IPS DF 4.7 (cell line): ENCODE measurements at regions not wholly inside any gene's neighbourhood (a gene's known extent, or its start where the extent isn't known, plus 50 kb on each side); places are given as distances from the start of the nearest gene placed in this dataset.

Experiments
- DNase-seq: peaks from one replicate; pipeline ENCODE4 v3.0.0-alpha.2; 2013; ENCODE audit warnings: low spot score; ENCODE audit errors: extremely low read depth

GRCh38 chr5:165495829-165496380 lies 1990.5 kb downstream of the MAT2B start:
- DNase-seq: no peak

GRCh38 chr5:165497707-165498106 lies 1992.3 kb downstream of the MAT2B start:
- peak; percentile 33 for DNase-seq

GRCh38 chr5:165502893-165503691 lies 1997.7 kb downstream of the MAT2B start:
- no peak for DNase-seq

- no peak for DNase-seq
Measured at GRCh38 chr5:165504674-165505073, 1999.3 kb downstream of the MAT2B start.

- DNase-seq: no peak
Measured at GRCh38 chr5:165508286-165508685, 2002.9 kb downstream of the MAT2B start.

- no peak for DNase-seq
Measured at GRCh38 chr5:165508861-165509260, 2003.4 kb downstream of the MAT2B start.

- DNase-seq: no peak
Measured at GRCh38 chr5:165521816-165522610, 2016.6 kb downstream of the MAT2B start.

GRCh38 chr5:165525271-165525670 lies 2019.9 kb downstream of the MAT2B start:
- DNase-seq: no peak

- no peak for DNase-seq
Measured at GRCh38 chr5:165526357-165526756, 2020.9 kb downstream of the MAT2B start.

GRCh38 chr5:165527577-165527976 lies 2022.2 kb downstream of the MAT2B start:
- no peak for DNase-seq

- no peak for DNase-seq
Measured at GRCh38 chr5:165538065-165538464, 2032.6 kb downstream of the MAT2B start.

GRCh38 chr5:165559645-165560044 lies 2054.2 kb downstream of the MAT2B start:
- no peak for DNase-seq

GRCh38 chr5:165560648-165561047 lies 2055.2 kb downstream of the MAT2B start:
- no peak for DNase-seq

GRCh38 chr5:165565911-165566310 lies 2060.5 kb downstream of the MAT2B start:
- no peak for DNase-seq

GRCh38 chr5:165569551-165569950 lies 2064.1 kb downstream of the MAT2B start:
- no peak for DNase-seq

GRCh38 chr5:165573445-165573844 lies 2068.0 kb downstream of the MAT2B start:
- DNase-seq: no peak

GRCh38 chr5:165574100-165574499 lies 2068.7 kb downstream of the MAT2B start:
- DNase-seq: no peak

GRCh38 chr5:165576678-165577275 lies 2071.4 kb downstream of the MAT2B start:
- no peak for DNase-seq

GRCh38 chr5:165579911-165580310 lies 2074.5 kb downstream of the MAT2B start:
- DNase-seq: no peak

GRCh38 chr5:165594693-165595092 lies 2089.3 kb downstream of the MAT2B start:
- no peak for DNase-seq

GRCh38 chr5:165602529-165602928 lies 2097.1 kb downstream of the MAT2B start:
- no peak for DNase-seq

- DNase-seq: no peak
Measured at GRCh38 chr5:165607026-165607425, 2101.6 kb downstream of the MAT2B start.
